ENCODE measurements at regions not wholly inside any gene's neighbourhood (a gene's known extent, or its start where the extent isn't known, plus 50 kb on each side); places are given as distances from the start of the nearest gene placed in this dataset.

DNA sequence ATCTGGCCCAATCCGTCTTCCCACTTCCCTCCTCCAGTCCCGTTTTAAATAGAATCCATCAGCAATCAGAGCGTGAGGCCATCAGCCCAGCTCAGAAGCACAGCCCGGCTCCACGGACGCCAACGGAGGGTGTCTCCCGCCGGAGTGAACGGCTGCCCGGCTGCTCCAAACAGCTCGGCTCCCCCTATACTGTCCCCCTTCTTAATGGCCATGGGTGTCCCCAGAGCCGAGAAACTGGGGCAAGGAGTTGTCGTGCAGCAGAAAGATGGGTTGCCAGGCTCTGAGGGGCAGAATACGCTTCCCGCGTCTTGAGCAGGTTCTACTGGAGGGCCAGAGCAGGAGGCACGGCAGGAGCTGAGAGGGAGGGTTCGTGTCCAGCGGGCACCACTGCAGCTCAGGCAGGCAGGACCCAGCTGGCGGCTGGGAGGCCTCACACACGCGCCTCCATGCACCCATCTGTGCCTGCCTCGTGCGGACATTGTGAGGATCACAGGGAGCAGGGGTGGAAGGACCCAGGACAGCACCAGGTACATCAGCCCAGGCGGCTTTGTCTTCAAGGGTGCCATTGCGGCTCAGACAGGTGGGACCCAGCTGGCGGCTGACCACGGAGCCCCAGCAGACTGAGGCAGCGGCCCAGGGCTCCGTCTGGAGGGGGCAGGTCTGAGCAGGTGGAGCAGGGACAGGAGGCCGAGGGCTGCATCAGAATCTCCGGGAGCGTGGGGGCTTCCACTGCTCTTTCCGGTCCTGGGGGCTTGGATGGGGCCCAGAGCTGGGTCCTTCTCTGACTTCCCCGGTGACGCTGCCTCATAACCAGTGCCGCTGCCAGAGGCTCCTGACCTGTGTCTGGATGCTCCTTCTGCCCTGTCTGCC, 882.7 kb downstream of the BRD1 start:
- DNase-seq (ENCODE audit: low read depth, low spot score), result no peak

DNA sequence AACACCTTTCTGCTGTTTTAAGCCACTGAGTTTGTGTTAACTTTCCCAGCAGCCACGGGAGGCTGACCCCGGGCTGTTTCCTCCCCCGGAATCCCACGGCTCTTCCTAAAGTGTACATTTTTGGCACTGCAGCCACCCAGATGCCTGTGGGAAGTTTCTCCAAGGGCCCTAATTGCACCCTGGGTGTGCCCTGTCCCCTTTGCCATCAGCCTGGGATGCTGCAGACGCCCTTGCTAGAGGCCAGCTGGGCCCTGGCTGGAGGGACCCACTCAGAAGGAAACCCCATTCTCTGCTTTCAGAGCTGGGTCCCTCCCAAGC, 883.3 kb downstream of the BRD1 start:
- DNase-seq (ENCODE audit: low read depth, low spot score), result no peak

DNA sequence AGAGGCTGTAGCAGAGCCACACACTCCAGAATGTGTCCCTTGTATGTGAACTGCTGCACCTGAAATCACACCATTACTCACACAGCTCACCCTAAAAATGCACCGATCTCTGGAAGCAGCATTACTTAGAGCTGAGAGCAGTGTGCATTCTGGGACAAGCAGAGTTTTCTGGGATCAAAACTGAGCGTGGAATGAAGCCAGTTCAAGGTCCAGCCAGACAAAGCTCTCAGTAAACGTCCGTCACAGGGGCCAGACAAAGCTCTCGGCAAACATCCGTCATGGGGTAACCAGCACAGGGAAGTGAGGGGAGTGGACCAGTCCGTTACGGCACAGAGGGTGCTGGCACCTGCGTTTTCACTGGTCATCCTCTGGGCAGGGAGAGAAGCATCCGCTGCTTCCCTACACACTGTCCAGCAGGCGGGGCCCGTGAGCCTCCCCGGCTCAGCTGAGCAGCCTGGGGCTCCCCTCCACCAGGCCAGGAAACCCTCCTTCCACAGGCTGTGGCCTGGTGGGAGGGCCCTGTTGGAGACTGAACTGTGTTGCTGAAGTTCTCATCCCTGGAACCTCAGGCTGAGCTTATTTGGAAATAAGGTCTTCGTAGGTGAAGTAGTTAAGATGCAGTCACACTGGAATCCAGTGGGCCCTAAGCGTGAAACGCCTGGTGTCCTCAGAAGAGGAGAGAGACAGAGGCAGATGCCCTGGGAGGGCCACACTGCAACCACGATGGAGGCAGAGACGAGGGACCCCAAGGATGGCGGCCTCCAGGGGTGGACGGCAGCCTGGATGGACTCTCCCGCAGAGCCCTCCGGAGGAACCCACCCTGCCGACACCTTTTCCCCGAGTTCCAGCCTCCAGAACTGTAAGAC, 883.9 kb downstream of the BRD1 start:
- no peak for DNase-seq (ENCODE audit: low read depth, low spot score)

DNA sequence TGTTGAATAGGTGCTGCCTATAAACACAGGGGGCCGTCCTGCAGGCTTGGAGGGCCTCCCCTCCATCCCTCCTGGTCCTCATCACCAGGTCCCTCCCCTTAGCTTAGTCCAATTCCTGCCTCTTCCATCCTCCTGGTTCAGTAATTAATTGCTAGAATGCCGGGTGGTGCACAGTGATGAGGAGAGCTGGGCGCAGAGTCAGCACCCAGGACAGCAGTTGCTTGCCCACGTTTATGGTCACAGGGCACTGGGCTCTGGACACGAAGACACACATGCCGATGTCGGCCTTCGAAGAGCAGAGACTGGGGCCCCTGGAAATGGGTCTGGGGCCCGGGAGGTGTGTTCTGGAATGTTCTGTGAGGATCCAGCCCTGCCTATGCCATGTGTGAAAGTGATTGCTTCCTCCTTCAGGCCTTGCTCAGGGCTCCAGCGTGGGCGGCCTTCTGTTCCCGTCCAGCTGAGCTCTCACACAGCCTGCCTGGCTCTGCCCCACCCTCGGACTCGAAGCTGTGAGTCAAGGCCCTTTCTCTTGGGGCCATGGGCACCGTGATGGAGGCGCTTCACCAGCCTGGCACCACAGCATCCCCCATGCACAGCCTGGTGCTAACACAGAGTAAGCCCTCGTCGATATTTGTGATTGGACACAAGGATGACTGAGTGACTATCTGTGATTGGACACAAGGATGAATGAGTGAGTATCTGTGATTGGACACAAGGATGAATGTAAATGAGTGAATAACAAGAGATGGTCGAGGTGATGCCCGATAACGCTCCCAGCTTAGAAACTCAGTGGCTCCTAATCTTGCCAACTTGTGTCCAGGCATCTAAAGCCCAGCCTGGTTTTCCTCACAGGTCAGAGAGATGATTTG, 884.7 kb downstream of the BRD1 start:
- DNase-seq (ENCODE audit: low read depth, low spot score), result no peak

DNA sequence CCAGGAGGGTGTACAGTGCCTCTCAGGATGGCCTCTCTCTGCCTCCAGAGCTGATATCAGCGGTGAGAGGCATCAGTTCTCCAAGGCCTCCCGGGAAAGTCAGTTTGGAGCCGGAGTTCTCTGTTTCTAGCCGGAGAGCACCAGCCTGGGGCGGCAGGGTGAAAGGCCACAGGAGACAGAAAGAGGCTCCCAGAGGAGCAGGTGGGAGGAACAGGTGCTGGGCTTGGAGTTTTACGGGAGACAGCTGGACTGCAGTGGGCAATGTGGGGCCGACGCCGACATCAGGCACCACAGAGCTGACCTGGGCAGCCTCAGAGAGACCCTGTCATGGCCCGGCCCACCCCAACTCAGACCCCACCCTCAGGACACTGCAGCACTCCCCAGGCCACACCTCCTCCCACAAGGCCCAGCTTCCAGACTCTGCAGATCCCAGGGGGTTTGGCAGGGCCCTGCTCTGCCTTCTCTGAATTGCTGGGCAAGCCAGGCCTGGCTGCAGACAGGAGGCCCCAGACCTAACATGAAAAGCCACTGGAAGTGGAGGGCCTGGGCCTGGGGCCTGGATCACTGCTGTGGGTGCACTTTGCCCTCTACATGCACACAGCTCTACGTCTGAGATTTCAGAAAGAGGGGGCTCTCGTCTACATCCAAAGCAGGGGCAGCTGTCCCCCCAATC, 885.6 kb downstream of the BRD1 start:
- DNase-seq (ENCODE audit: low read depth, low spot score), result no peak

DNA sequence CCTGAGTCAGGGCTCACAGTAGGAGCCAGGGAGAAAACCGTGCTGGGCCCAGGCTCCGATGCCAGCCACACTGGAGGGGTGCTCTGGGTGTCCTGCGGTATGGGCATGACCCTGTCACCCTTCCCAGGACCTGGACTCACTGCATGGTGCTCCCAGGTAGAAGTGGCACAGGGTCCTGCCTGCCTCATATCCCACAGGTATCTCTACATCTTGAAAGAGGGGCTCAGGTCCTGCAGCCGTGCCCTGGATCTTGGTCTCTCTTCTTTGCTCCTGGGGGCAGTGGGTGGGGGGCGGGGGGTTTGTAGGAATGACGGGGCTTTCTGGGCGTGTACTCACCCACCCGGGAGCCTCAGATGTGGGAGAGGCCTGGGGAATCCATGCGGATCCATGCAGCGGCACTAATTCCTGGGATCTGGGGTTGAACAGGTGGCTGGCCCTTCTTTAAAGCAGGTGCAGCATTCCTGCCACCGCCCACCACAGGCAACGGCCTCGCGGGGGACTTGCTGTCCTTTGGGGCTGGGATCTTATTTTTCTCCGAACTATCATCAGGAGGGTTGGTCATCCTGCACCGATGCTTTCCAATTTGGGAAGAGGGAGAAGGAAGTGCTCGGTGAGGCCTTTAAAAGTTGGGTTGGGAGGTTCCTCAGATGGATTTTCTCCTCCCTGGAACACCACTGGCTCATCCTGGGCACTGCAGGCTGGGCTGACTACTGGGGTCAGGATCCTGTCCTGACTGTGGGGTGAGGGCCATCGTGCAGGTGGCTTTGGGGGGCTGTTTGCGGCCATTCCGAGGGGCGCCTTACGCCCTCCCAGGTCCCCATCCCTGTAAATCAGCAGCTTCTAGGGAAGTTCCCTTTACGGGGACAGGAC, 886.4 kb downstream of the BRD1 start:
- no peak for DNase-seq (ENCODE audit: low read depth, low spot score)

GRCh38 chr22:48940266-48941032, 887.2 kb downstream of the BRD1 start:
- no peak for DNase-seq (ENCODE audit: low read depth, low spot score)

DNA sequence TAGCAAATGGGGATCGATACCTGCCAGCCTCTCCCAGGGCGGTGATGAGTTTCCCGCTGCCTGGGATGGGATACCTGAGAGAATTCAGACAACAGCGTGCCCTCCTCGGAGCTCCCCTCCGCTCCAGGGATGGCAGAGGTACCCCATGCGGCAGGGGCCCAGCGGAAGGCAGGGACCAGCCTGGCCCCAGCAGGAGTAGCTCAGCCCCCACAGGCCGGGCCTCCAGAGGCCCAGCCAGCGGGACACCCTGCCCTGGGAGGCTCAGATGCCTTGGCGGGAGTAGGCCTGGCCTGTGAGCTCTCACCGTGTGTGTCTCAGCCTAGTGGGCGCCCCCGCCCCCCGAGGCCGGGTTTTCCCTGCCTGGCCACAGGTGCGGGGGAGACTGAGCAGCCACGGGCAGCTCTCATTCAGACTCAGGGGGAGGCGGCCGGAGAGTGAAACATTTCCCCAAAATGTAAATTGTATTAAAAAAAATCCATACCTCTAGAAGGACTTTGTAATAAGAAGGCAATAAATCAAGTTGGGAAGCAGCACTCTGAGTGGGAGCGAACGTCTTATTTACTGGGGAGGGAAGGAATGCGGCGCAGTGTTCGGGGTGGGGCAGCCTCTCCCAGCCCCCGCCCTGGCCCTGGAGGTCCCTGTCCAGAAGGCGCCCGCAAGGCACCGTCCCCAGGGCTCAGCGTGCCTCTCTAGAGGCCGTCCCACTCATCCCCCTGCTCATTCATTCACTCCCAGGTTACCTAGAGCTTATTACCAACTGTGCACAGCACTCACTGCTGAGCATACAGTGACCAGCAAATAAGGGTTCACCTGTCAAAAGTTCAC, 888.0 kb downstream of the BRD1 start:
- DNase-seq (ENCODE audit: low read depth, low spot score), result no peak

GRCh38 chr22:48938741-48939140, 888.9 kb downstream of the BRD1 start:
- no peak for DNase-seq (ENCODE audit: low read depth, low spot score)

GRCh38 chr22:48937032-48937639, 890.5 kb downstream of the BRD1 start:
- no peak for DNase-seq (ENCODE audit: low read depth, low spot score)

GRCh38 chr22:48936391-48936790, 891.3 kb downstream of the BRD1 start:
- DNase-seq (ENCODE audit: low read depth, low spot score), result no peak

DNA sequence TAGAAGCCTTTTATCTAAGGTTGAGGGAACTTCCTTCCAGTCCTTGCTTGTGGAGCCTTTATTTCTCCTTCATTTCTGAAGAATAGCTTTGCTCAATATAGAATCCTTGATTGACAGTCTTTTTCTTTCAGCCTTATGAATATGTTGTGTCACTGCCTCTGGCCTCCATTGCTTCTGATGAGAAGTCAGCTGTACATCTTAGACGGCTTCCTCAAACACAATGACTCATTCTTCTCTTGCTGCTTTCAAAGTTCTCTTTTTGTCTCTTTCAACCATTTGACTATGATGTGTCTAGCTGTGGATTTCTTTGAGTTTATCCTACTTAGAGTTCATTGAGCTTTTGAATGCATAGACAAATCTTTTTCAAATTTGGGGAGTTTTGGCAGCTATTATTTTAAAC, 893.2 kb downstream of the BRD1 start:
- DNase-seq (ENCODE audit: low read depth, low spot score), result no peak

DNA sequence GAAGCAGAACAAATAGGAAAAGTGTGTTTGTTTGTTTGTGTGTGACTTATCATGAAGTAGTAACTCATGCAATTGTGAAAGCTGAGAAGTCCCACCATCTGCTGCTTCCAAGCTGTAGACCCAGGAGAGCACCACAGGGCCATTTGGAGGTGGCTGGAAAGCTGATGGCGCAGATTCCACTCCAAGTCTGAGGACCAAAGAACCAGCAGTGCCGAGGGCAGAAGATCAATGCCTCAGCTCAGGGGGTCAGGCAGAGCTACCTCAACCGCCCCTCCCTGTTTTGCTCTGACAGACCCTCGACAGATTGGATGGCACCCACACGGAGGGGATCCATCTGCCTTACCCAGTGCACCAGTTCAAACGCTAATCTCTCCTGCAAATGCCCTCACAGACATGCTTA, 896.2 kb downstream of the BRD1 start:
- no peak for DNase-seq (ENCODE audit: low read depth, low spot score)

GRCh38 chr22:48929276-48929790, 898.3 kb downstream of the BRD1 start:
- no peak for DNase-seq (ENCODE audit: low read depth, low spot score)

- DNase-seq (ENCODE audit: low read depth, low spot score), result no peak
These were observed 900.1 kb downstream of the BRD1 start for GRCh38 chr22:48927591-48927990.

DNA sequence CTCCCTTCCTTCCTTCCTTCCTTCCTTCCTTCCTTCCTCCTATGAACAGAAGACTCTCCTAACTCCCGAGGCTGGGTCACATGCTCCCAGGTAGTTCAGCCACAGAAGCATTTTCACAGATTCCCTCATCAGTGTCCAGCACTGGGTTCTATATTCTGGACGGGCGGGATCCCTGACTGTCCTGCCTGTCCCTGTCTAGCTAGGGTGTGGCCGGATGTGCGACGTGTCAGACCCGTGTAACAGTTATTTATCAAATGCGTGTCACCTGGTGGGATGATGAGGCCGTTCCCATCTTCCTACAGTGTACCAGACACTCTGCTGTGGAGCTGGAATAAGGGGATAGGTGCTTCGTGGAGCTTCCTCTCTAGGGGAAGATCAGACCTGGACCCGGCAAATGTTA, 901.0 kb downstream of the BRD1 start:
- DNase-seq (ENCODE audit: low read depth, low spot score), result no peak

DNA sequence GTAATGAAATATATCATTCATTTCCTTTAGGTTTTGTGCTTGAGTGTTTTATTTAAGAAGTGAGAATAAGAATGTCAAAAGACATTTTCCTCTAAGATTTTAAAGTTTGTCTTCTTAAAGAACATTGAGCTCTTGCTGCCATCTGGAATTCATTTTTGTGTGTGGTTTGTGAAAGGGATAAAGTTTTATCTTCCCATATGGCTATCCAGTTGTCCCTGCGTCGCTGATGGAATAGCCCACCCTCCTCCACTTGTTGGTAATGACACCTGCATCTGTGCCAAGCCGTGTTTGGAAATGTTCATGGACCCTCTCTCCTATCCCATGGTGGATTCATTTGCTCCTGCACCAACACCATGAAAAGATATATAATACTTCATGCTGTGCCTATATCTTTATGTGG, 901.5 kb downstream of the BRD1 start:
- DNase-seq (ENCODE audit: low read depth, low spot score), result no peak

- DNase-seq (ENCODE audit: low read depth, low spot score), result no peak
These were observed 902.2 kb downstream of the BRD1 start for GRCh38 chr22:48925450-48925849.
